Epithelial cell of esophagus (primary cell): ENCODE measurements at regions not wholly inside any gene's neighbourhood (a gene's known extent, or its start where the extent isn't known, plus 50 kb on each side); places are given as distances from the start of the nearest gene placed in this dataset.
"Not testable (repeated sequence)": the region's sequence is repeated elsewhere in the genome, so short reads cannot be mapped to it uniquely, and the experiment has no call there.

Source experiments
- DNase-seq: peaks from one replicate; pipeline ENCODE4 v3.0.0; 2010; ENCODE audit warnings: low read depth
- H3K4me3 ChIP-seq: 2 replicates; pipeline ENCODE4 v1.5.1; 2011; ENCODE audit warnings: mild to moderate bottlenecking, low read length, control low read depth
- TF ChIP-seq, protein P1 (sequence below): IDR thresholded peaks from 2 replicates; pipeline ENCODE4 v1.5.1; 2011; ENCODE audit warnings: low read depth, mild to moderate bottlenecking, low read length, control low read depth, inconsistent platforms; ENCODE audit not compliant: insufficient read depth; ENCODE audit errors: missing control alignments

DNA sequence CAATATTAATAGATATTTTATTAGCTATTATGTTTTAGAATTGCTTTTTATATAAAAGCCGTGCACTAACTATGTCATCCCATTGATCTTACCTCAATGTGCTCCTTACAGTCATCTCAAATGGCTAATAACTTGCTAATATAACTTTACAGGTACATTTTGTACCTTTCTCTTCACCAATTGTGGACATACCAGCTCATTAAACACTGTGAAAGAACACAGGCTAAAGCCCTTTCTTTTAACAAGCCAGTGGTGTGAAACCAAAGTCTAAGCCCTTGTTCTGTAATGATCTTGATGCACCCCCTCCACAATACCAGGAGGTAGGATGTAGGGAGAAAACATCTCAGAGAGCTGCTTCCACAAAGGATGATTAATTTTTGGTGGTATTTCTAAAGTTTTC lies 675.3 kb upstream of the USP15 start:
- no peak for DNase-seq
- TF ChIP-seq, protein P1, sequence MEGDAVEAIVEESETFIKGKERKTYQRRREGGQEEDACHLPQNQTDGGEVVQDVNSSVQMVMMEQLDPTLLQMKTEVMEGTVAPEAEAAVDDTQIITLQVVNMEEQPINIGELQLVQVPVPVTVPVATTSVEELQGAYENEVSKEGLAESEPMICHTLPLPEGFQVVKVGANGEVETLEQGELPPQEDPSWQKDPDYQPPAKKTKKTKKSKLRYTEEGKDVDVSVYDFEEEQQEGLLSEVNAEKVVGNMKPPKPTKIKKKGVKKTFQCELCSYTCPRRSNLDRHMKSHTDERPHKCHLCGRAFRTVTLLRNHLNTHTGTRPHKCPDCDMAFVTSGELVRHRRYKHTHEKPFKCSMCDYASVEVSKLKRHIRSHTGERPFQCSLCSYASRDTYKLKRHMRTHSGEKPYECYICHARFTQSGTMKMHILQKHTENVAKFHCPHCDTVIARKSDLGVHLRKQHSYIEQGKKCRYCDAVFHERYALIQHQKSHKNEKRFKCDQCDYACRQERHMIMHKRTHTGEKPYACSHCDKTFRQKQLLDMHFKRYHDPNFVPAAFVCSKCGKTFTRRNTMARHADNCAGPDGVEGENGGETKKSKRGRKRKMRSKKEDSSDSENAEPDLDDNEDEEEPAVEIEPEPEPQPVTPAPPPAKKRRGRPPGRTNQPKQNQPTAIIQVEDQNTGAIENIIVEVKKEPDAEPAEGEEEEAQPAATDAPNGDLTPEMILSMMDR: no peak

DNA sequence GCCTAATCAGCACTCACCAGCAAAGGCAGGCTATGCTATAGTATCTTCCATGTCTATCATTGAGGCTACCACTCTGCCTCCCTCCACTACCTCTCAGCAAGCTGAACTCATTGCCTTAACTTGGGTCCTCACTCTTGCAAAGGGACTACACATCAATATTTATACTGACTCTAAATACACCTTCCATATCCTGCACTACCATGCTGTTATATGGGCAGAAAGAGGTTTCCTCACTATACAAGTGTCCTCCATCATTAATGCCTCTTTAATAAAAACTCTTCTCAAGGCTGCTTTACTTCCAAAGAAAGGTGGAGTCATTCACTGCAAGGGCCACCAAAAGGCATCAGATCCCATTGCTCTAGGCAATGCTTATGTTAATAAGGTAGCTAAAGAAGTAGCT lies 669.3 kb upstream of the USP15 start:
- not testable (repeated sequence) for DNase-seq, H3K4me3 ChIP-seq

More for the DNA sequence above, 675.3 kb upstream of the USP15 start:
- no peak overlapping the region for H3K4me3 ChIP-seq

DNA sequence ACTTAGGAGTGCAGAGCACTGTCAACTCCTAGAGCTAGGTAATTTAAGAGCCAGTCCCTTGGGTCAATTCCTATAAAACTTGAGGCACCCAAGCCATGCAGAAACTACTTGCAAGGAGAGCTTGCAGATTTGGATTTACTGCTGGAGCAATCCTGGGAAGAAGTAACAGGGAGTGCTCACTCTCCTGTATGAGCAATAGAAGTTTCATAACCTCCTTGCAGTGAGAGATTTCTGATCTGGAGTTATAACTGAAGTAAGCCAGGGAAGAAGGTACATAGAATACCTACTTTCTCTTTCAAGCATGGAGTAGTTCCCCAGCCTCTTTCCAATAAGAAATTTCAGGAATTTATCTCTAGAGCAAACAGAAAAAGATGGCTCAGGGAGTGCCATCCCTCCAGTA lies 650.1 kb upstream of the USP15 start:
- peak; percentile 28 for DNase-seq
- TF ChIP-seq, protein P1: no peak
- H3K4me3 ChIP-seq: no peak overlapping the region

DNA sequence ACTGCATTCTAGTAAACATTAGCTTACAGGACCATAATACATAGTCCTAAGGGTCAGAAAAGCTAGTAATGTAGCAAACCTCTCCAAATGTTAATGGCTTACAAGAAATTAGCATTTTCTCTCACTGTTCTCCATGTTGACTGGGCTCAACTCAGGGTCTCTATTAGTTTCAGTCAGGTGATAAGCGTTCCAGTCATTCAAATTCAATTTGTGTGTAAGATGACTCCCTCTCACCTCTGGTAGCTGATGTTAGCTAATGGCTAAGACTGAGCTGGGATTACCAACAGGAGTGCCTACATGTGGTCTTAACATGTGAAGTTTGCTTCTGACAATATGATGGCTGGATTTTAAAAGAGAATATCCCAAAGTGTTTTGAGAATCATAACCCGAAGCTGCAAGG lies 630.5 kb upstream of the USP15 start:
- TF ChIP-seq, protein P1: no peak

DNA sequence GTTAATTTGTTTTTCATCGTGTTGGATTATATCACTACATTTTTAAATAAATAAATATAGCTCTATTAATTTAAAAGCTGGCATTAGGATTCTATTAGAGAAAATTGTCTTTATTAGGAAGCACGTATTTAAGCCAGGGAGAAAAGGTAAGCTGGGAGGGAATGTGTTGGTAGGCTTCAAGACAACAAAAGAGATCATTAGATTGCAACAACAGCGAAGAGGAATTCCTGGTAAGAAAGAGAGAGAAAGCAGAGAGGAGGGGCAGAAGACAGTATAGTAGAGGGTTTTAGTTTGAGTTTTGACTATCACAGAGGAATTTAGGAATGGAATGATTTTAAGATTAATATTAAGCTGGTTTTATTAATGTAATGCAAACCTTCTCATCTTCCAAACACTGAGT lies 613.6 kb upstream of the USP15 start:
- DNase-seq: no peak
- H3K4me3 ChIP-seq: no peak overlapping the region
- TF ChIP-seq, protein P1: no peak

More for the DNA sequence above, 630.5 kb upstream of the USP15 start:
- no peak overlapping the region for H3K4me3 ChIP-seq
- DNase-seq: no peak

DNA sequence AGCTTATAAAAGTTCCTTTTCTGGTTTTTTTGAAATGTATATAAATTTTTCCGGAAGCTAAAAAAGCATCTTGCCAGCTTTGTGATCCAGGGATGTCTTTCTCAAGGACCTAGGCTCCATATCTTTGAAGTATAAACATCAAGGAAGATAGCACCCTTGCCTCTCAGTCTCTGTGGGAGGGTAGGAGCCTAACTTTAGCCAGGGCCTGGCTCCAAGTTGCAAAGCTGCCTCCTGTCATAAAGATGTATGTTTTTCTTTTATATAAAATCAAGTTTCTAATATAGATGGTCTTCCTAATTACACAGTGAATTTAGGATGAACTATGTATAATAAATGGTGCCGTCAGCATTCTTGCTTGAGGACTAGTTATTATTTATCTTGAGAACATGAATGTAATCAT lies 612.6 kb upstream of the USP15 start:
- DNase-seq: no peak
- TF ChIP-seq, protein P1: no peak
- H3K4me3 ChIP-seq: no peak overlapping the region

DNA sequence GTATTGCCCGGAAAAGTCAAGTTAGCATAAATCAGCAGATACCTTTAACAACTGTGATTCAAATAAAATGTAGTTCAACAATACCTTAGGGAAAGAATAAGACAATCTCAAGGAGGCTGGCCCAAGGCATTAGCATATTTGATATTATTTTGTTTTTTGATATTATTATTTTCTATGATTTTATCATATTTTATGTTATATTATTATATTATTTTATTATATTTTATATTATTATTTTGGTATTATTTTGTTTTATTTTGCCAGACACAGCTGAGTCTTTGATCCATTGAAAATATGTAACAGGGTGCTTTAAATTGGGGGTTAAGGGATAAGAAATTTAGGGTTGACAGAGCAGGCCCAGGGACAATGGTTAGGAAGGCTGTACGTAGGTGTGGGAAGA lies 607.9 kb upstream of the USP15 start:
- no peak overlapping the region for H3K4me3 ChIP-seq
- TF ChIP-seq, protein P1: no peak
- no peak for DNase-seq

DNA sequence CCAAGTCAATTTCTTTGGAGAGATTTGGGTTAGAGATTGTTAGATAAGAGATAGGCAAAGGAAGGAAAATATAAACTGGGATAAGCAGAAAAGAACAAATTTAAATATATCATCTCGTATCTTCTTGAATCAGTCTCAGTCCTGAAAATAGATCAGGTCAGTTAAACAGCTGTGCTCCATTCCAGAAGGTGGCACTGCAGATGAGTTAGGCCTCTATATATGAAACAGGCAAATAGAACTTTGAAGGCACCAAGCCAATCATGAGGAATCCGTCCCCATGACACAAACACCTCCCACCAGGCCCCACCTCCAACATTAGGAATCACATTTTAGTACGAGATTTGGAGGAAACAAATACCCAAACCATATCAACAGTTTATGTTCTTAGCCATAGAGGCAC lies 605.5 kb upstream of the USP15 start:
- TF ChIP-seq, protein P1: peak; percentile 49
- H3K4me3 ChIP-seq: no peak overlapping the region
- DNase-seq: peak; percentile 43
